ACC112 (cell line): ENCODE measurements at regions not wholly inside any gene's neighbourhood (a gene's known extent, or its start where the extent isn't known, plus 50 kb on each side); places are given as distances from the start of the nearest gene placed in this dataset.
A peak's percentile ranks its signal among the peaks of the same experiment; 100 is the strongest.

Experiments
- H2AFZ ChIP-seq: fragments of 200-600 bp; sonication (generic); one replicate; pipeline ENCODE4 v1.6.0; 2017; ENCODE audit warnings: antibody characterized with exemption, low read length; ENCODE audit not compliant: unreplicated experiment
- H3K27ac ChIP-seq: fragments of 200-600 bp; sonication (generic); 2 replicates; pipeline ENCODE4 v1.5.1; 2014; ENCODE audit warnings: low read depth, mild to moderate bottlenecking, antibody characterized with exemption, low read length, moderate library complexity
- H3K27me3 ChIP-seq: fragments of 200-600 bp; sonication (generic); 2 replicates; pipeline ENCODE4 v1.6.1; 2014; ENCODE audit warnings: mild to moderate bottlenecking, antibody characterized with exemption, low read length, moderate library complexity, mixed read lengths; ENCODE audit not compliant: insufficient read depth
- H3K36me3 ChIP-seq: fragments of 200-600 bp; sonication (generic); 2 replicates; pipeline ENCODE4 v1.6.1; 2016; ENCODE audit warnings: mild to moderate bottlenecking, antibody characterized with exemption, low read length, moderate library complexity, mixed read lengths; ENCODE audit not compliant: insufficient read depth
- H3K4me1 ChIP-seq: fragments of 200-600 bp; sonication (generic); one replicate; pipeline ENCODE4 v1.6.1; 2016; ENCODE audit warnings: low read length, mixed read lengths; ENCODE audit not compliant: insufficient read depth, unreplicated experiment, control insufficient read depth
- H3K4me3 ChIP-seq: fragments of 200-600 bp; sonication (generic); 2 replicates; pipeline ENCODE4 v1.5.1; 2014; ENCODE audit warnings: mild to moderate bottlenecking, low read depth, low read length
- H3K79me2 ChIP-seq: fragments of 200-600 bp; sonication (generic); one replicate; pipeline ENCODE4 v1.6.0; 2016; ENCODE audit warnings: low read length; ENCODE audit not compliant: control insufficient read depth, unreplicated experiment, insufficient read depth

DNA sequence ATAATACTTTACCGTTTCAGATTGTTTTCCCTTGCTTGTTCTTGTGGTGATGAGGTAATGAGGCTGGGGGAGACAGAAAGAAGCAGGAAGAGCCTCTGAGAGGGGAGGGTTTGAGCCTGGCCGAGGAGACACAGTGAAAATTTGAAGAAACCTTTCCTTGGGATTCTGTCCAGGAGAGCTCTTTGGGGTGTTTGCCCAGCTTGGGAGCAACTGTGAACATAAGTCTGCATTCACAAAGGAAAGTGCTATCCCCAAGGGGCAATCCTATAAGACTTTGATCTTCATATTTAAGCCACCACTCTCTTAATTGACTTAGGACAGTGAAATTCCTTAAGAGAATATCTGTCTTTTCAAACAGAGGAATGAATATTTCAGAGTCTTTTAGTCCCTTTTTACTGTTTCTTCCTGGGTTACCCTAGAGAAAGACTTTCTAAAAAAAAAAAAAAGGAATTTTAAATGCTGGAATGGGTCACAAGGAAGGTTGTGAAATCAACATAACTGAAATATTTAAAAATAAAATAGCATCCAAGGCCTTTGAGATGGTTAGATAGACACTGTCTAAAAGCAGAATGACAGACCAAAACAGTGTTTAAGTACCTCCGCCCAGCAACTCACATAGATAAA, 52.5 kb upstream of the STAM2 start:
- no peak overlapping the region for H3K4me3 ChIP-seq
- no peak overlapping the region for H3K27ac ChIP-seq
- no peaks in the 10 kb centered on the region for H3K79me2 ChIP-seq
- H3K27me3 ChIP-seq, result no peaks in the 10 kb centered on the region
- H3K36me3 ChIP-seq, result no peaks in the 10 kb centered on the region
- H2AFZ ChIP-seq, result peak overlapping the region; percentile 80
- H3K4me1 ChIP-seq, result peaks cover 10% of the 10 kb centered on the region

DNA sequence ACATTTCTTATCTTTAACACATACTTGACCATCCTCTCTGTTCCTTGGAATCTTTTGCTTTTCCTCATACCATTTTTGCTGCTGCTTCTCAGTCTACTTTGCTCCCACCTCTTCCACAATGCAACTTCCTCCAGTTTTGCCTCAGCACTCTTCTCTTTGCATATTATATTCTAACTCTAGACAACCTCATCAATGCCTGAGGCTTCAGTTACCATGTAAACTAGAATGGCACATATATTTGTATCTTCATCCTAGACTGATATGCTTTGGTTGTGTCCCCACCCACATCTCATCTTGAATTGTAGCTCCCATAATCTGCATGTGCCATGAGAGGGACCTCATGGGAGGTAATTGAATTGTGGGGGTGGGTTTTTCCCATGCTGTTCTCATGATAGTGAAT, 55.9 kb upstream of the STAM2 start:
- Histone ChIP-seq H3K27me3 (no peaks in the 10 kb centered on the region), H3K27ac (no peak overlapping the region), H3K4me3 (no peak overlapping the region), H2AFZ (no peak overlapping the region), H3K36me3 (no peaks in the 10 kb centered on the region), H3K4me1 (peaks cover 5% of the 10 kb centered on the region), H3K79me2 (no peaks in the 10 kb centered on the region)

DNA sequence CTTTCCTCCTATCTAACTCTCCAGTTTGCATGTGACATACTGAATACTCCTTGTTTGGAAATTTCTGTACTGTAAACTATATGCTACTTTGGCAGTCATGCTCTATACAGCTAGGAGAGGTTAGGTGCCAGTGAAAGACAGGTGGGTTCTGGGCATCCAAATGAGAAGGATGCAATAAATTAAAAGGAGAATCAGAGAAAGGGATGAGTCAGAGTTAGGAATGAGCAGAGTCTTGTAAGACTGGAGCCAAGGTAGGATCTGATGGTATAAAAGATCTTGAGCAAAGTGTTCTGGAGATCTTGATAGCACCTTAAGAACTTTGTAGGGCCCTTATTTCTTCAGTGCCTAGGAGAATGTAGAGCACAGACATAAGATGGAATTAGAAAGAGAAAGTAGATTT, 58.7 kb upstream of the STAM2 start:
- H3K4me3 ChIP-seq, result no peak overlapping the region
- H3K4me1 ChIP-seq, result no peaks in the 10 kb centered on the region
- H3K79me2 ChIP-seq, result no peaks in the 10 kb centered on the region
- no peak overlapping the region for H3K27ac ChIP-seq
- H3K27me3 ChIP-seq, result no peaks in the 10 kb centered on the region
- H3K36me3 ChIP-seq, result no peaks in the 10 kb centered on the region
- no peak overlapping the region for H2AFZ ChIP-seq

DNA sequence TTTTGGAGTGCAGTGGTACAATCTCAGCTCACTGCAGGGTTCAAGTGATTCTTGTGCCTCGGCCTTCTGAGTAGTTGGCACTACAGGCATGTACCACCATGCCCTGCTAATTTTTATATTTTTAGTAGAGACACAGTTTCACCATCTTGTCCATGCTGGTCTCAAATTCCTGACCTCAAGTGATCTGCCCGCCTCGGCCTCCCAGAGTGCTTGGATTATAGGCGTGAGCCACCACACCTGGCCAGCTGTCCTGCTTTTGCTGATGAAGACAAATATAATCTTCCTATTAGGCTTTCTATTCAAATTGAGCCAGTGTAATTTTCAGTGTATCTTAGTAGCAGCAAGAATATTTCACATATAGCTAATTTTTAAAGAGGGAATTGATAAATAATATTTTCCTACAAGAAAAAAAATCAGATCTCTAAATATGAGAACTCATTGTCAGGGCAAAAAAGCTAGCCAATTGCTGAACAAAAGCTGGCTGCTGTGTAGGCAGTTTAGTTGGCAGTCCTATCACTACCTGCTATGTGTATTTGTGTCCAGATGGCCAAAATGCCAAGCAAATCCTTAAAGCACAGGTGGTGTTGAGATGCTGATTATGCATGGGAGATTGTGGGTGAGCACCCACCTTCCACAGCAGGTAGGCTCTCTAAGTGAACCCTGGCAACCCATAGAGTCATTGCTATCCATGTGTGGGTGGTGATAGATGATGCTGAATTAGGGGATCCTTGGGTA, 60.8 kb upstream of the STAM2 start:
- H3K36me3 ChIP-seq, result no peaks in the 10 kb centered on the region; the same call in 1 of the 2 replicates
- no peak overlapping the region for H3K4me3 ChIP-seq
- no peak overlapping the region for H2AFZ ChIP-seq
- no peaks in the 10 kb centered on the region for H3K27me3 ChIP-seq
- no peak overlapping the region for H3K27ac ChIP-seq
- no peaks in the 10 kb centered on the region for H3K79me2 ChIP-seq
- peaks cover 6% of the 10 kb centered on the region for H3K4me1 ChIP-seq

DNA sequence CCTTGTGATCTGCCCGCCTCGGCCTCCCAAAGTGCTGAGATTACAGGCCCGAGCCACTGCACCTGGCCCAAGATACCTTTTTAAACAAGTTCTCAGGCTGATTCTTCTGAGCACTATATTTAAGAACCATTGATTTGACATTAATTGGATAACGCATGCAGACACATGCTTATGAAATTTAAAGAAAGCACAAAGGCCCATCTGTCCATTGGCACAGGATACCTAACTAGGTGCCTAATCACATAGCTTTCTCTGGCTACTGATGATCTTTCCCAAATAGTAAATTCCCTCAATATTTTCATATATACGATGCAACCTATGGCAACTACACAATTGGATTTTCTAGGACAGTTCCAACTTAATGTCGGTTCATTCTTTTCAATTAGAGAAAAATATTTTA, 62.5 kb upstream of the STAM2 start:
- Histone ChIP-seq H2AFZ (no peak overlapping the region), H3K27ac (no peak overlapping the region), H3K27me3 (no peaks in the 10 kb centered on the region), H3K79me2 (no peaks in the 10 kb centered on the region), H3K4me1 (peaks cover 10% of the 10 kb centered on the region), H3K4me3 (no peak overlapping the region), H3K36me3 (no peaks in the 10 kb centered on the region; the same call in 1 of the 2 replicates)

DNA sequence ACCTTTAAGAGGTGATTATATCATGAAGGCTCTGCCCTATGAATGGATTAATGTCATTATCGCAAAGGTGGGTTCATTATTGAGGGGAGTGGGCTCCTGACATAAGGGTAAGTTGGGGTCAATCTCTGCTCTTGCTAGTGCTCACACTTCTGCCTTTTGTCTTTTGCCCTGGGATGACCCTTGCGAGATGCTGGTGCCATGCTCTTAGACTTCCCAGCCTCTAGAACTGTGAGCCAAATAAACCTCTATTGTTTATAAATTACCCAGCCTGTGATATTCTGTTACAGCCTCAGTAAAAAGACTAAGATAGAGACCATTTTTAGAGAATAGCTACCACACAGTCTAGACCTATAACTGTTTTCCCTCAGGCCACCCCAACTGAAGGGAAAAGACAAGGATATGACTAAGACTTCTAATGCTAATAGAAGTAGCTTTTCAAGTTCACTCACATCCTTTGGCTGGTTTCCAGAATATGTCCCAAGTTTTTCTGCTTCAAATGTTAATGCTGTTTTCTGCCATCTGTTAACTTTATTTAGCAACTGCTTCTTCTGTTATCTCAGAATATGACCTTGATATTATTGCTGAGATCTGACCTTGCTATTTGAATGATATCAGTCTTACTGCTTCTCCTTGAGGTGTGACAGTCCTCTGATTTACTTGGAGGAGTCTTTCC, 65.1 kb upstream of the STAM2 start:
- H3K79me2 ChIP-seq, result no peaks in the 10 kb centered on the region
- H3K27me3 ChIP-seq, result no peaks in the 10 kb centered on the region
- no peak overlapping the region for H3K4me3 ChIP-seq
- no peaks in the 10 kb centered on the region; the same call in 1 of the 2 replicates for H3K36me3 ChIP-seq
- H2AFZ ChIP-seq, result no peak overlapping the region
- no peak overlapping the region for H3K27ac ChIP-seq
- peaks cover 10% of the 10 kb centered on the region for H3K4me1 ChIP-seq

DNA sequence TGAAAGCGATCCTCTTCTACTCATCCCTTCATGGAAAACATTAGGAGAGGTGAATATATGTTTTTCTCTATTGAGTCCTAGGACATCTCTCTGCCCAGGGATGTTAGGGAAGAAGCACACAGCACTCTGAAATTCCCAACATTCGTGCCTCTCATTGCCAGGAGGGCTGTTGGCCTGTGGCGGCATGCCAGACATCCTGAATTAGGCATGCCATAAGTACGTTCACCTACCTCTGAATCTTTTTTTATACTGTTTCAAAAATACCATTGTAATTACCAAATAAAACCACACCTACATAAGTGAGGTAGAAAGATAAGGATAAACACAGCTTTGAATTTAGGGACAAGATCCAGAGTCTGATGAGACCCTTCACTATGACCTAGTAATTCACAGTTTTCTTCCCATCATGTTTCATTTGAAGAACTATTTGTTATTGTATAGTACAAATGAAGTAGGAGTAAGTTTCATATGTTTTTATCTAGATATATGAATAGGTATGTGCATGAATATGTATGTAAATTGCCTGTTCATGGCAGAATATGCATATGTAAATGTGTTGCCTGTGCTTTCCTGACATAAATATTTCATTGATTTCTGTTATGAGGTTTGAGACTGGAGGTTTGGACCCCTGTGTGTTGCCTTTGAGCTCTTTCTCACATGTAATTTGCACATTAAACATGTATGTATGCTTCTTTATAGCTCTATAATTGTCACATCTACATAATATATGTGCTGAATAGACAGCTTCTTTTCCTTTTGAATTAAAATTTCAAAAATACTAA, 66.6 kb upstream of the STAM2 start:
- no peaks in the 10 kb centered on the region; the same call in 1 of the 2 replicates for H3K36me3 ChIP-seq
- H3K79me2 ChIP-seq, result no peaks in the 10 kb centered on the region
- no peaks in the 10 kb centered on the region for H3K27me3 ChIP-seq
- H2AFZ ChIP-seq, result no peak overlapping the region
- no peak overlapping the region for H3K27ac ChIP-seq
- H3K4me1 ChIP-seq, result peaks cover 10% of the 10 kb centered on the region
- H3K4me3 ChIP-seq, result no peak overlapping the region

DNA sequence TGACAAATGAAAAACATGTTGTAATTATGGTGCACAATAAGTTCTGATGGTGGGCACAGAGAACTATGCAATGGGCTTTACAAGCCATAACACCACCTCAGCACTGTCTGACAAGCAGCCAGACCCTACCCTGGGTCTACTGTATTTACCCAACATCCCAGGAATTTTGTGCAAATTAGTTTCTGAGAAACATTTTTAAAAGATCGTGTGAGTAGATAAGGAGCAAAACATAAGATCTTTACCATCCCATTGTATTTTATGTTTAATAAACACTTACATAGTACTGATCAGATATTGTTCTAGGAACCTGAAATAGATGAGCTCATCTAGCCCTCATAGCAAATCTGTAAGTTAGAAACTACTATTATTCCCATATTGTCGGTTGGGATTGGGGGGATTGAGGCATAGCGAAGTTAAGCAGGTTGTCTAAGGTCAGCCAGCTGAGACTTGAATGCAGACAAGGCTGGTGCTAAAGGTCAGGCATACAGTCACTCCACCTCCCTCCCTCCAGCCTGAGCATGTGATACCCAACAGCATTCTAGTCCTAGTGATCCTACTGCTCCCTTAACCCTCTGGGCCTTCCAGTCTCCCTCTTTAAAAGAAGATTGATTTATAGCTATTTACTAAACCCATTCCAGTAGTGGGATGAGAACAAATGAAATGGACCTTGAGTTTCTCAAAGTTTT, 67.4 kb upstream of the STAM2 start:
- Histone ChIP-seq H3K27me3 (no peaks in the 10 kb centered on the region), H2AFZ (no peak overlapping the region), H3K4me3 (no peak overlapping the region), H3K36me3 (no peaks in the 10 kb centered on the region; the same call in 1 of the 2 replicates), H3K27ac (no peak overlapping the region), H3K79me2 (no peaks in the 10 kb centered on the region), H3K4me1 (peaks cover 10% of the 10 kb centered on the region)

DNA sequence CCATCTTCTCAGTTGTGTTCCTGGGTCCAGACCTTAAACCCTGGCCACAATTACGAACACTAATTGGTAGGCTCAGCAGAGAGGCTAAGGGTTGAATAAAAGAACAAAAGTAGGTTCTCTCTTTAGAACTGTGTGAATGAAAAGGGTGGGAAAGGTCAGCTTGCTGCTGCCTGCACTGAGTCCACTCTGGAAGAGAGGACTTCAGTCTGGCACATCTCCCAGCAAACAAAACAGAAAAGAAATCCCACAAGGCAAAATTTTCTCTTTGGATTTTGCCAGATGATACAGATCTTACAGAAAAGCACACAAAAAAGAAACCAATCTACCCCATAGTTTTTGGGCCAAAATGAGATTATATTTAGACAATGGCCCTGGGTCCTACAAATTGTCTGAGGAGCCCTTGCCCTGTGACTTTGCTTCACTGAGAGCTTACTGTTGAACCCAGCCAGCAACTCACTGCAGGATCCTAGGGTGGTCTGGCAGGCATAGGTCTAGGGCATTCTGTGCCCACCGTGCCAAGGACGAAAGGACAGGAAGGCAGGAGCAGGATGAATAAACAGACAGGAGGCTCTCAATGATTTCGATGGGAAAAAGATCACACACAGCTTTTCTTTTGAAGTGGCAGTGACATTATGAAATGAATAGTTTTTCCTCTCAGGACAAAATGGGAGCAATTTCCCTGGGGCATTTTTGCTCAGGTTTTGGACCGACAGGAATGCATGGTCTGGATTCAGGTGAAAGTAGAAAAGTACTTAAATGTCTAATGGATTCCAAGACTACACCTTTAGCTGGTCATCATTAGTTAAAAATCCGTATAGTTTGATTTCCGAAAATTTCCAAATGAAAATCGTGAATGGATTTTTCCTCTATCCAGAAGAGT, 68.4 kb upstream of the STAM2 start:
- Histone ChIP-seq H2AFZ (no peak overlapping the region), H3K4me1 (peaks cover 10% of the 10 kb centered on the region), H3K36me3 (no peaks in the 10 kb centered on the region; the same call in 1 of the 2 replicates), H3K4me3 (no peak overlapping the region), H3K27me3 (no peaks in the 10 kb centered on the region), H3K79me2 (no peaks in the 10 kb centered on the region), H3K27ac (no peak overlapping the region)
